NCI-H2107 treated with DMSO at 0.1 percent for 48 hours (cell line): ENCODE measurements at regions not wholly inside any gene's neighbourhood (a gene's known extent, or its start where the extent isn't known, plus 50 kb on each side); places are given as distances from the start of the nearest gene placed in this dataset.

Experiments used
- DNase-seq: peaks from one replicate; lab custom pipeline; 2025; ENCODE audit not compliant: unreplicated experiment; lab: John Stamatoyannopoulos, UW

- no peak for DNase-seq
Observed at GRCh38 chr11:105236664-105237063, 97.1 kb upstream of the CARD18 start.

GRCh38 chr11:105233285-105233684 lies 93.7 kb upstream of the CARD18 start:
- DNase-seq: no peak

- DNase-seq: no peak
Observed at GRCh38 chr11:105232021-105232420, 92.5 kb upstream of the CARD18 start.

GRCh38 chr11:105230586-105230985 lies 91.0 kb upstream of the CARD18 start:
- no peak for DNase-seq

- DNase-seq: no peak
Observed at GRCh38 chr11:105229761-105230160, 90.2 kb upstream of the CARD18 start.

GRCh38 chr11:105229257-105229656 lies 89.7 kb upstream of the CARD18 start:
- no peak for DNase-seq

GRCh38 chr11:105227363-105227762 lies 87.8 kb upstream of the CARD18 start:
- DNase-seq: no peak

GRCh38 chr11:105226766-105227165 lies 87.2 kb upstream of the CARD18 start:
- no peak for DNase-seq

- DNase-seq: no peak
Observed at GRCh38 chr11:105226091-105226490, 86.5 kb upstream of the CARD18 start.

- DNase-seq: no peak
Observed at GRCh38 chr11:105224482-105225253, 85.1 kb upstream of the CARD18 start.

GRCh38 chr11:105220121-105220520 lies 80.6 kb upstream of the CARD18 start:
- DNase-seq: no peak

GRCh38 chr11:105219670-105220069 lies 80.1 kb upstream of the CARD18 start:
- DNase-seq: no peak

GRCh38 chr11:105219269-105219668 lies 79.7 kb upstream of the CARD18 start:
- no peak for DNase-seq

- DNase-seq: no peak
Observed at GRCh38 chr11:105215528-105215927, 76.0 kb upstream of the CARD18 start.

GRCh38 chr11:105211806-105212554 lies 72.4 kb upstream of the CARD18 start:
- no peak for DNase-seq

- no peak for DNase-seq
Observed at GRCh38 chr11:105208019-105208418, 68.5 kb upstream of the CARD18 start.

- DNase-seq: no peak
Observed at GRCh38 chr11:105206633-105207032, 67.1 kb upstream of the CARD18 start.

- DNase-seq: no peak
Observed at GRCh38 chr11:105204636-105205035, 65.1 kb upstream of the CARD18 start.

- DNase-seq: no peak
Observed at GRCh38 chr11:105203569-105204240, 64.1 kb upstream of the CARD18 start.

GRCh38 chr11:105202844-105203548 lies 63.4 kb upstream of the CARD18 start:
- DNase-seq: no peak

- no peak for DNase-seq
Observed at GRCh38 chr11:105202422-105202821, 62.9 kb upstream of the CARD18 start.
